OCI-LY7 (cell line): ENCODE measurements at regions not wholly inside any gene's neighbourhood (a gene's known extent, or its start where the extent isn't known, plus 50 kb on each side); places are given as distances from the start of the nearest gene placed in this dataset.

Source experiments
- BruUV-seq: library from RNA; stranded (reverse); fragments of 400-500 nt; replicated peaks from 2 replicates; lab custom pipeline; 2021; lab: Mats Ljungman, UMichigan
- CTCF ChIA-PET: fragments of 300-600 bp; sonication (Branson Sonifier 250); formaldehyde crosslinking; loops from one replicate; lab custom pipeline; 2022; ENCODE audit warnings: antibody characterized with exemption; ENCODE audit not compliant: unreplicated experiment; lab: Charles Lee
- POLR2A ChIA-PET: fragments of 300-600 bp; sonication (Branson Sonifier 250); formaldehyde crosslinking; loops from one replicate; lab custom pipeline; 2022; ENCODE audit warnings: antibody characterized with exemption; lab: Charles Lee
- DNase-seq: peaks from one replicate; pipeline ENCODE4 v3.0.0-alpha.2; 2015; ENCODE audit warnings: low spot score
- H2AFZ ChIP-seq: fragments of 200-600 bp; sonication (generic), shearing (Covaris generic); 2 replicates; pipeline ENCODE4 v1.6.1; 2014; ENCODE audit warnings: mild to moderate bottlenecking, antibody characterized with exemption, low read length, moderate library complexity
- H3K27ac ChIP-seq: fragments of 200-600 bp; sonication (generic); 2 replicates; pipeline ENCODE4 v1.5.1; 2014; ENCODE audit warnings: mixed run types, low read depth, mild to moderate bottlenecking, moderate library complexity, low read length, inconsistent platforms; ENCODE audit not compliant: poor library complexity, severe bottlenecking
- H3K36me3 ChIP-seq: fragments of 200-600 bp; sonication (generic); 2 replicates; pipeline ENCODE4 v1.6.1; 2014; ENCODE audit warnings: mild to moderate bottlenecking, antibody characterized with exemption, low read length, moderate library complexity, mixed read lengths; ENCODE audit not compliant: insufficient read depth
- H3K4me1 ChIP-seq: fragments of 200-600 bp; sonication (generic); 2 replicates; pipeline ENCODE4 v1.5.1; 2014; ENCODE audit warnings: mild to moderate bottlenecking, low read length; ENCODE audit not compliant: insufficient read depth, poor library complexity, severe bottlenecking
- H3K4me2 ChIP-seq: fragments of 200-600 bp; sonication (generic); 2 replicates; pipeline ENCODE4 v1.6.1; 2014; ENCODE audit warnings: mild to moderate bottlenecking, low read length
- H3K4me3 ChIP-seq: fragments of 200-600 bp; sonication (generic); 2 replicates; pipeline ENCODE4 v1.5.1; 2014; ENCODE audit warnings: mild to moderate bottlenecking, low read depth, low read length; ENCODE audit not compliant: poor library complexity, severe bottlenecking
- H3K79me2 ChIP-seq: fragments of 200-600 bp; sonication (generic); 2 replicates; pipeline ENCODE4 v1.6.1; 2016; ENCODE audit warnings: low read depth, mild to moderate bottlenecking, low read length, moderate library complexity, mixed read lengths; ENCODE audit not compliant: insufficient read depth
- H3K9me2 ChIP-seq: fragments of 200-600 bp; sonication (generic); 2 replicates; pipeline ENCODE4 v1.6.1; 2016; ENCODE audit warnings: mild to moderate bottlenecking, low read length, mixed read lengths; ENCODE audit not compliant: insufficient read depth
- H3K9me3 ChIP-seq: fragments of 200-600 bp; sonication (generic); 2 replicates; pipeline ENCODE4 v1.6.1; 2014; ENCODE audit warnings: mild to moderate bottlenecking, mixed run types, low read length, mixed read lengths
- H4K20me1 ChIP-seq: fragments of 200-600 bp; sonication (generic); 2 replicates; pipeline ENCODE4 v1.6.1; 2014; ENCODE audit warnings: mild to moderate bottlenecking, antibody characterized with exemption, low read length, moderate library complexity, mixed read lengths; ENCODE audit not compliant: insufficient read depth
- CTCF ChIP-seq: fragments of 200-600 bp; sonication (generic); conservative IDR thresholded peaks from 2 replicates; pipeline ENCODE4 v1.5.1; 2014; ENCODE audit warnings: mild to moderate bottlenecking, antibody characterized with exemption, low read length, moderate library complexity, mixed read lengths
- EZH2phosphoT487 ChIP-seq: fragments of 200-600 bp; sonication (generic); IDR thresholded peaks from 2 replicates; pipeline ENCODE4 v1.6.1; 2018; ENCODE audit warnings: low read depth, borderline replicate concordance, mild to moderate bottlenecking, mixed run types, antibody characterized with exemption, low read length, moderate library complexity, mixed read lengths
- intact Hi-C: fragments of 100-400 bp; cut with micrococcal nuclease; formaldehyde crosslinking; loops from one replicate; pipeline ENCODE4 v1.10.0; 2022; ENCODE audit not compliant: unreplicated experiment

- ChIA-PET POLR2A (no interaction called here), CTCF (no interaction called here)
- Histone ChIP-seq H4K20me1 (no peaks in the 10 kb centered on the region), H3K9me3 (no peaks in the 10 kb centered on the region), H3K4me2 (no peak overlapping the region), H3K4me1 (no peaks in the 10 kb centered on the region), H3K79me2 (no peaks in the 10 kb centered on the region), H3K36me3 (no peaks in the 10 kb centered on the region), H3K4me3 (no peak overlapping the region), H3K9me2 (no peaks in the 10 kb centered on the region), H2AFZ (no peak overlapping the region), H3K27ac (no peak overlapping the region)
- no peak for TF ChIP-seq CTCF
- no peak for TF ChIP-seq EZH2phosphoT487
- intact Hi-C loops, result no loop called here
- BruUV-seq, result no TSS peak
- DNase-seq, result no peak
These were observed 90.9 kb upstream of the AGBL1 start for GRCh38 chr15:85988741-85989140.

- Histone ChIP-seq H3K9me3 (no peaks in the 10 kb centered on the region), H3K36me3 (no peaks in the 10 kb centered on the region), H3K4me2 (no peak overlapping the region), H2AFZ (no peak overlapping the region), H3K4me3 (no peak overlapping the region), H4K20me1 (no peaks in the 10 kb centered on the region), H3K4me1 (no peaks in the 10 kb centered on the region), H3K79me2 (no peaks in the 10 kb centered on the region), H3K27ac (no peak overlapping the region), H3K9me2 (no peaks in the 10 kb centered on the region)
- no peak for DNase-seq
- no TSS peak for BruUV-seq
- TF ChIP-seq CTCF, result no peak
- no peak for TF ChIP-seq EZH2phosphoT487
- POLR2A ChIA-PET, result no interaction called here
- CTCF ChIA-PET, result no interaction called here
- intact Hi-C loops, result no loop called here
These were observed 87.4 kb upstream of the AGBL1 start for GRCh38 chr15:85992224-85992623.

- no TSS peak for BruUV-seq
- intact Hi-C loops, result no loop called here
- H3K4me1 ChIP-seq, result no peaks in the 10 kb centered on the region
- H3K79me2 ChIP-seq, result no peaks in the 10 kb centered on the region
- CTCF ChIA-PET, result no interaction called here
- POLR2A ChIA-PET, result no interaction called here
- no peaks in the 10 kb centered on the region for H4K20me1 ChIP-seq
- no peaks in the 10 kb centered on the region for H3K9me3 ChIP-seq
- no peak overlapping the region for H2AFZ ChIP-seq
- H3K27ac ChIP-seq, result no peak overlapping the region
- no peak overlapping the region for H3K4me2 ChIP-seq
- no peaks in the 10 kb centered on the region for H3K9me2 ChIP-seq
- H3K4me3 ChIP-seq, result no peak overlapping the region
- DNase-seq, result no peak
- no peaks in the 10 kb centered on the region for H3K36me3 ChIP-seq
- TF ChIP-seq EZH2phosphoT487, result no peak
- TF ChIP-seq CTCF, result no peak
These were observed 86.6 kb upstream of the AGBL1 start for GRCh38 chr15:85993116-85993515.
